Stimulated activated CD4-positive, alpha-beta T cell treated with anti-CD3 and anti-CD28 coated beads, Interleukin-12 subunit alpha, Interleukin-12 subunit beta, amount 100 ng/mL, for 4 hours (primary cell): ENCODE measurements at regions not wholly inside any gene's neighbourhood (a gene's known extent, or its start where the extent isn't known, plus 50 kb on each side); places are given as distances from the start of the nearest gene placed in this dataset.

ENCODE experiments used
- DNase-seq: peaks from one replicate; pipeline ENCODE4 v3.0.0-alpha.2; 2020

GRCh38 chr2:34025196-34025595 is 426.1 kb upstream of the FAM98A start:
- DNase-seq: no peak

GRCh38 chr2:34012715-34013302 is 413.7 kb upstream of the FAM98A start:
- peak; percentile 2 for DNase-seq

- DNase-seq: no peak
Measured at GRCh38 chr2:34011684-34012083, 412.6 kb upstream of the FAM98A start.

GRCh38 chr2:34005901-34006300 is 406.8 kb upstream of the FAM98A start:
- no peak for DNase-seq

GRCh38 chr2:34004936-34005335 is 405.8 kb upstream of the FAM98A start:
- DNase-seq: no peak

GRCh38 chr2:34003795-34004194 is 404.7 kb upstream of the FAM98A start:
- DNase-seq: no peak

- no peak for DNase-seq
Measured at GRCh38 chr2:34001557-34001956, 402.5 kb upstream of the FAM98A start.

- no peak for DNase-seq
Measured at GRCh38 chr2:33984131-33984530, 385.0 kb upstream of the FAM98A start.

- no peak for DNase-seq
Measured at GRCh38 chr2:33978471-33978870, 379.4 kb upstream of the FAM98A start.

- DNase-seq: no peak
Measured at GRCh38 chr2:33975498-33975897, 376.4 kb upstream of the FAM98A start.

- DNase-seq: no peak
Measured at GRCh38 chr2:33967103-33967502, 368.0 kb upstream of the FAM98A start.

GRCh38 chr2:33958591-33958990 is 359.5 kb upstream of the FAM98A start:
- no peak for DNase-seq

- DNase-seq: no peak
Measured at GRCh38 chr2:33949371-33949770, 350.3 kb upstream of the FAM98A start.

GRCh38 chr2:33946193-33946592 is 347.1 kb upstream of the FAM98A start:
- no peak for DNase-seq

GRCh38 chr2:33933203-33933602 is 334.1 kb upstream of the FAM98A start:
- no peak for DNase-seq

GRCh38 chr2:33931164-33931563 is 332.1 kb upstream of the FAM98A start:
- DNase-seq: no peak

GRCh38 chr2:33929467-33929866 is 330.4 kb upstream of the FAM98A start:
- DNase-seq: no peak

- DNase-seq: no peak
Measured at GRCh38 chr2:33927756-33928155, 328.7 kb upstream of the FAM98A start.

GRCh38 chr2:33925311-33925710 is 326.2 kb upstream of the FAM98A start:
- DNase-seq: no peak

GRCh38 chr2:33924586-33925169 is 325.6 kb upstream of the FAM98A start:
- no peak for DNase-seq

- DNase-seq: no peak
Measured at GRCh38 chr2:33917252-33917651, 318.2 kb upstream of the FAM98A start.

GRCh38 chr2:33913071-33913616 is 314.0 kb upstream of the FAM98A start:
- DNase-seq: no peak

- no peak for DNase-seq
Measured at GRCh38 chr2:33911327-33911726, 312.2 kb upstream of the FAM98A start.

GRCh38 chr2:33909945-33910695 is 311.0 kb upstream of the FAM98A start:
- no peak for DNase-seq
